Suppressor macrophage treated with lipopolysaccharide for 4 hours (primary cell): ENCODE measurements at regions not wholly inside any gene's neighbourhood (a gene's known extent, or its start where the extent isn't known, plus 50 kb on each side); places are given as distances from the start of the nearest gene placed in this dataset.
"Not testable (repeated sequence)": the region's sequence is repeated elsewhere in the genome, so short reads cannot be mapped to it uniquely, and the experiment has no call there.

Source experiments
- DNase-seq: peaks from one replicate; pipeline ENCODE4 v3.0.0-alpha.2; 2020

GRCh38 chr17:70286391-70286790, 117.1 kb downstream of the KCNJ2 start:
- peak; percentile 44 for DNase-seq

- peak; percentile 94 for DNase-seq
These were observed 119.4 kb downstream of the KCNJ2 start for GRCh38 chr17:70288540-70289290.

GRCh38 chr17:70290770-70291169, 121.4 kb downstream of the KCNJ2 start:
- DNase-seq = no peak

- DNase-seq = peak; percentile 47
These were observed 123.0 kb downstream of the KCNJ2 start for GRCh38 chr17:70292366-70292765.

- DNase-seq = not testable (repeated sequence)
These were observed 124.4 kb downstream of the KCNJ2 start for GRCh38 chr17:70293564-70294310.

- peak; percentile 86 for DNase-seq
These were observed 126.0 kb downstream of the KCNJ2 start for GRCh38 chr17:70295329-70295728.

- DNase-seq = peak; percentile 55
These were observed 126.4 kb downstream of the KCNJ2 start for GRCh38 chr17:70295731-70296130.

GRCh38 chr17:70296456-70296855, 127.1 kb downstream of the KCNJ2 start:
- no peak for DNase-seq

GRCh38 chr17:70297397-70297796, 128.1 kb downstream of the KCNJ2 start:
- no peak for DNase-seq

GRCh38 chr17:70298929-70299531, 129.7 kb downstream of the KCNJ2 start:
- DNase-seq = peak; percentile 93

- DNase-seq = no peak
These were observed 138.3 kb downstream of the KCNJ2 start for GRCh38 chr17:70307430-70308225.

GRCh38 chr17:70308618-70309017, 139.3 kb downstream of the KCNJ2 start:
- no peak for DNase-seq

- no peak for DNase-seq
These were observed 140.9 kb downstream of the KCNJ2 start for GRCh38 chr17:70310221-70310672.

- DNase-seq = peak; percentile 82
These were observed 143.9 kb downstream of the KCNJ2 start for GRCh38 chr17:70313086-70313852.

GRCh38 chr17:70314096-70314495, 144.8 kb downstream of the KCNJ2 start:
- peak; percentile 17 for DNase-seq

- peak; percentile 82 for DNase-seq
These were observed 145.2 kb downstream of the KCNJ2 start for GRCh38 chr17:70314506-70314905.

GRCh38 chr17:70317421-70317820, 148.1 kb downstream of the KCNJ2 start:
- no peak for DNase-seq

- DNase-seq = no peak
These were observed 148.7 kb downstream of the KCNJ2 start for GRCh38 chr17:70318051-70318450.

- no peak for DNase-seq
These were observed 150.2 kb downstream of the KCNJ2 start for GRCh38 chr17:70319516-70319915.

GRCh38 chr17:70320673-70321345, 151.5 kb downstream of the KCNJ2 start:
- peak; percentile 79 for DNase-seq

GRCh38 chr17:70321352-70321751, 152.0 kb downstream of the KCNJ2 start:
- DNase-seq = no peak
